Keratinocyte (primary cell): ENCODE measurements at regions not wholly inside any gene's neighbourhood (a gene's known extent, or its start where the extent isn't known, plus 50 kb on each side); places are given as distances from the start of the nearest gene placed in this dataset.

Experiments used
- DNase-seq: peaks from one replicate; pipeline ENCODE4 v3.0.0-alpha.2; 2011; ENCODE audit warnings: low read depth, missing footprints, low spot score
- FAIRE-seq: peaks from 2 replicates; lab custom pipeline; 2011; peaks lifted over from hg19 to GRCh38; lab: Jason Lieb, UNC
- H2AFZ ChIP-seq: 2 replicates; pipeline ENCODE4 v1.6.0; 2012; ENCODE audit warnings: low read length, control low read depth, inconsistent platforms; ENCODE audit not compliant: control insufficient read depth
- H3K27ac ChIP-seq: 2 replicates; pipeline ENCODE4 v1.5.1; 2011; ENCODE audit warnings: low read length; ENCODE audit not compliant: control insufficient read depth, insufficient read depth
- H3K27me3 ChIP-seq: 3 replicates; pipeline ENCODE4 v1.6.0; 2011; ENCODE audit warnings: low read length; ENCODE audit not compliant: control insufficient read depth, insufficient read depth; ENCODE audit errors: extremely low read depth
- H3K36me3 ChIP-seq, 2 experiments: 2 replicates in 1 of 2; 3 replicates in 1 of 2; pipeline ENCODE4 v1.5.1; 2011; ENCODE audit warnings: low read length in 2 of 2, mild to moderate bottlenecking in 1 of 2; ENCODE audit not compliant: control insufficient read depth in 2 of 2, insufficient read depth in 2 of 2; ENCODE audit errors: extremely low read depth in 1 of 2
- H3K4me1 ChIP-seq: 3 replicates; pipeline ENCODE4 v1.5.1; 2011; ENCODE audit warnings: low read length; ENCODE audit not compliant: control insufficient read depth, insufficient read depth; ENCODE audit errors: extremely low read depth
- H3K4me2 ChIP-seq: 3 replicates; pipeline ENCODE4 v1.6.0; 2011; ENCODE audit warnings: low read depth, low read length; ENCODE audit not compliant: control insufficient read depth, insufficient read depth; ENCODE audit errors: extremely low read depth
- H3K4me3 ChIP-seq, 3 experiments: fragments of 200-600 bp in 1 of 3; sonication (generic) in 1 of 3; 2 replicates in 2 of 3; 3 replicates in 1 of 3; pipeline ENCODE4 v1.5.1; 2011 to 2016; ENCODE audit warnings: low read length in 3 of 3, mild to moderate bottlenecking in 3 of 3, control low read depth in 2 of 3, inconsistent platforms in 1 of 3, low read depth in 1 of 3, mixed read lengths in 1 of 3, mixed run types in 1 of 3, moderate library complexity in 1 of 3; ENCODE audit not compliant: control insufficient read depth in 2 of 3, insufficient read depth in 2 of 3; ENCODE audit errors: extremely low read depth in 1 of 3
- H3K79me2 ChIP-seq: 2 replicates; pipeline ENCODE4 v1.6.0; 2012; ENCODE audit warnings: low read length; ENCODE audit not compliant: control insufficient read depth, insufficient read depth
- H3K9ac ChIP-seq: 3 replicates; pipeline ENCODE4 v1.6.0; 2011; ENCODE audit warnings: low read length; ENCODE audit not compliant: control insufficient read depth, insufficient read depth; ENCODE audit errors: extremely low read depth
- H3K9me1 ChIP-seq: 3 replicates; pipeline ENCODE4 v1.6.0; 2011; ENCODE audit warnings: low read length; ENCODE audit not compliant: control insufficient read depth, insufficient read depth; ENCODE audit errors: extremely low read depth
- H3K9me3 ChIP-seq: 2 replicates; pipeline ENCODE4 v1.5.1; 2012; ENCODE audit warnings: low read depth, low read length; ENCODE audit not compliant: control insufficient read depth
- H4K20me1 ChIP-seq: 3 replicates; pipeline ENCODE4 v1.6.0; 2011; ENCODE audit warnings: low read length; ENCODE audit not compliant: control insufficient read depth, insufficient read depth; ENCODE audit errors: extremely low read depth
- CTCF ChIP-seq, 3 experiments: IDR thresholded peaks in 1 of 3; conservative IDR thresholded peaks in 1 of 3; optimal IDR thresholded peaks in 1 of 3; 2 replicates in 2 of 3; 3 replicates in 1 of 3; pipeline versions ENCODE3 to v1.5.1; 2011; ENCODE audit warnings: low read length in 3 of 3, mild to moderate bottlenecking in 3 of 3, moderate library complexity in 2 of 3, control low read depth in 1 of 3, inconsistent platforms in 1 of 3; ENCODE audit not compliant: insufficient read depth in 2 of 3; ENCODE audit errors: extremely low read depth in 1 of 3
- EZH2 ChIP-seq: IDR thresholded peaks from one replicate; pipeline ENCODE4 v1.6.1; 2012; ENCODE audit warnings: inconsistent platforms, mild to moderate bottlenecking, low read length, moderate library complexity
- dilution Hi-C: fragments of 300-500 bp; cut with MboI; formaldehyde crosslinking; loops from one replicate; pipeline ENCODE4 v1.7.0; 2020; ENCODE audit warnings: low sequenced_read_pairs; ENCODE audit not compliant: extremely low pct_ligation_motif_present

DNA sequence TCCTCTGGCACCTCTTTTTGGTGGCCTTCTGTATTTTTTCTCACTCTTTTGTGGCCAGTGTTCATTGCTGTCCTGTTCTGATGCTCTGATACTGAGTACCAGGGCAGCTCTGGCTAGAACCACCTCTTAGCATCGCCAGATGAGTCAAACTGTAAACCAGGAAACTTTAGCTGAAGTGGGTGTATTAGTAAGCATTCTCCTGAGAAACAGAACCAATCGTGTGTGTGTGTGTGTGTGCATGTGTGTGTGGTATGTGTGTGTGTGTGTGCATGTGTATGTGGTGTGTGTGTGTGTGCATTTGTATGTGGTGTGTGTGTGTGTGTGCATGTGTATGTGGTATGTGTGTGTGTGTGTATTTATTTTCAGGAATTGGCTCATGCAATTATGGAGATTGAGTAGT, 166.3 kb upstream of the SKOR2 start:
- Histone ChIP-seq H3K36me3 (no peaks in the 10 kb centered on the region), H2AFZ (no peak overlapping the region), H3K79me2 (no peaks in the 10 kb centered on the region), H4K20me1 (no peaks in the 10 kb centered on the region), H3K4me3 (no peak overlapping the region), H3K27me3 (no peaks in the 10 kb centered on the region), H3K4me2 (no peak overlapping the region), H3K4me1 (no peaks in the 10 kb centered on the region), H3K9me3 (no peaks in the 10 kb centered on the region), H3K9ac (no peak overlapping the region), H3K9me1 (no peaks in the 10 kb centered on the region), H3K27ac (no peak overlapping the region)
- no peak for TF ChIP-seq EZH2
- TF ChIP-seq CTCF (optimal IDR thresholded peaks at IDR 0.05 in 1 of 3, IDR thresholded peaks at IDR 0.05 in 1 of 3, conservative IDR thresholded peaks at IDR 0.05 in 1 of 3; ENCODE audit: extremely low read depth in 1 of 3, insufficient read depth in 2 of 3, low read length in 3 of 3): no peak
- dilution Hi-C loops: no loop called here
- FAIRE-seq: no peak
- no peak for DNase-seq

GRCh38 chr18:47415881-47416280, 164.4 kb upstream of the SKOR2 start:
- H3K79me2 ChIP-seq: no peaks in the 10 kb centered on the region
- no peaks in the 10 kb centered on the region for H3K36me3 ChIP-seq
- no peak overlapping the region for H3K4me3 ChIP-seq
- H3K4me1 ChIP-seq: no peaks in the 10 kb centered on the region
- dilution Hi-C loops: no loop called here
- H3K9me3 ChIP-seq: no peaks in the 10 kb centered on the region
- H4K20me1 ChIP-seq: no peaks in the 10 kb centered on the region
- no peaks in the 10 kb centered on the region for H3K9me1 ChIP-seq
- DNase-seq (no peak), FAIRE-seq (no peak)
- H3K4me2 ChIP-seq: no peak overlapping the region
- TF ChIP-seq EZH2: no peak
- TF ChIP-seq CTCF (optimal IDR thresholded peaks at IDR 0.05 in 1 of 3, IDR thresholded peaks at IDR 0.05 in 1 of 3, conservative IDR thresholded peaks at IDR 0.05 in 1 of 3; ENCODE audit: extremely low read depth in 1 of 3, insufficient read depth in 2 of 3, low read length in 3 of 3): no peak
- H3K27ac ChIP-seq: no peak overlapping the region
- H3K9ac ChIP-seq: no peak overlapping the region
- no peaks in the 10 kb centered on the region for H3K27me3 ChIP-seq
- H2AFZ ChIP-seq: no peak overlapping the region
